ENCODE measurements at regions not wholly inside any gene's neighbourhood (a gene's known extent, or its start where the extent isn't known, plus 50 kb on each side); places are given as distances from the start of the nearest gene placed in this dataset.

DNA sequence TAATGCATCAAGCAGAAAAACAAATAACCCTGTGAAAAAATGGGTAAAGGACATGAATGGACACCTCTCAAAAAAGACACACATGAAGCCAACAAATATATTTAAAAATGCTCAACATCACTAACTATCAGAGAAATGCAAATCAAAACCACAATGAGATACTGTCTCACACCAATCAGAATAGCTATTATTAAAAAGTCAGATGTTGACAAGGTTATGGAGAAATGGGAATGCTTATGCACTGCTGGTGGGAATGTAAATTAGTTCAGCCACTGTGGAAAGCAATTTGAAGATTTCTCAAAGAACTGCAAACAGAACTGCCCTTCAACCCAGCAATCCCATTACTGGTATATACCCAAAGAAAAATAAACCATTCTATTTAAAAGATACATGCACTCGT, 86.6 kb upstream of the TNFSF4 start:
- ATAC-seq (no peak), DNase-seq (ENCODE audit: low spot score) (no peak)
- no peak overlapping the region for H3K27ac Mint-ChIP-seq
- no peaks in the 10 kb centered on the region for H3K27me3 Mint-ChIP-seq (ENCODE audit: low read depth)
- TF ChIP-seq, protein P1, sequence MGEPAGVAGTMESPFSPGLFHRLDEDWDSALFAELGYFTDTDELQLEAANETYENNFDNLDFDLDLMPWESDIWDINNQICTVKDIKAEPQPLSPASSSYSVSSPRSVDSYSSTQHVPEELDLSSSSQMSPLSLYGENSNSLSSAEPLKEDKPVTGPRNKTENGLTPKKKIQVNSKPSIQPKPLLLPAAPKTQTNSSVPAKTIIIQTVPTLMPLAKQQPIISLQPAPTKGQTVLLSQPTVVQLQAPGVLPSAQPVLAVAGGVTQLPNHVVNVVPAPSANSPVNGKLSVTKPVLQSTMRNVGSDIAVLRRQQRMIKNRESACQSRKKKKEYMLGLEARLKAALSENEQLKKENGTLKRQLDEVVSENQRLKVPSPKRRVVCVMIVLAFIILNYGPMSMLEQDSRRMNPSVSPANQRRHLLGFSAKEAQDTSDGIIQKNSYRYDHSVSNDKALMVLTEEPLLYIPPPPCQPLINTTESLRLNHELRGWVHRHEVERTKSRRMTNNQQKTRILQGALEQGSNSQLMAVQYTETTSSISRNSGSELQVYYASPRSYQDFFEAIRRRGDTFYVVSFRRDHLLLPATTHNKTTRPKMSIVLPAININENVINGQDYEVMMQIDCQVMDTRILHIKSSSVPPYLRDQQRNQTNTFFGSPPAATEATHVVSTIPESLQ (CRISPR knock-in tag; IDR thresholded peaks at IDR 0.05): no peak
- TF ChIP-seq, protein P2, sequence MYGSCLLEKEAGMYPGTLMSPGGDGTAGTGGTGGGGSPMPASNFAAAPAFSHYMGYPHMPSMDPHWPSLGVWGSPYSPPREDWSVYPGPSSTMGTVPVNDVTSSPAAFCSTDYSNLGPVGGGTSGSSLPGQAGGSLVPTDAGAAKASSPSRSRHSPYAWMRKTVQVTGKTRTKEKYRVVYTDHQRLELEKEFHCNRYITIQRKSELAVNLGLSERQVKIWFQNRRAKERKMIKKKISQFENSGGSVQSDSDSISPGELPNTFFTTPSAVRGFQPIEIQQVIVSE (CRISPR knock-in tag; IDR thresholded peaks at IDR 0.05; ENCODE audit: borderline replicate concordance): no peak
- TF ChIP-seq TCF7 (CRISPR knock-in tag; IDR thresholded peaks at IDR 0.05; ENCODE audit: low read depth) (no peak), JUN (CRISPR knock-in tag; IDR thresholded peaks at IDR 0.05) (no peak), SP1 (CRISPR knock-in tag; conservative IDR thresholded peaks at IDR 0.05) (no peak), TEAD1 (CRISPR knock-in tag; IDR thresholded peaks at IDR 0.05) (no peak), SMAD4 (CRISPR knock-in tag; IDR thresholded peaks at IDR 0.05) (no peak), NFATC4 (CRISPR knock-in tag; IDR thresholded peaks at IDR 0.05) (no peak), ZNF396 (CRISPR knock-in tag; IDR thresholded peaks at IDR 0.05; ENCODE audit: borderline replicate concordance) (no peak), CREB1 (CRISPR knock-in tag; IDR thresholded peaks at IDR 0.05) (no peak), FOXJ3 (CRISPR knock-in tag; IDR thresholded peaks at IDR 0.05; ENCODE audit: borderline replicate concordance) (no peak)
- TF ChIP-seq, protein P3, sequence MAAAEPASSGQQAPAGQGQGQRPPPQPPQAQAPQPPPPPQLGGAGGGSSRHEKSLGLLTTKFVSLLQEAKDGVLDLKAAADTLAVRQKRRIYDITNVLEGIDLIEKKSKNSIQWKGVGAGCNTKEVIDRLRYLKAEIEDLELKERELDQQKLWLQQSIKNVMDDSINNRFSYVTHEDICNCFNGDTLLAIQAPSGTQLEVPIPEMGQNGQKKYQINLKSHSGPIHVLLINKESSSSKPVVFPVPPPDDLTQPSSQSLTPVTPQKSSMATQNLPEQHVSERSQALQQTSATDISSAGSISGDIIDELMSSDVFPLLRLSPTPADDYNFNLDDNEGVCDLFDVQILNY (CRISPR knock-in tag; IDR thresholded peaks at IDR 0.05): no peak
- TF ChIP-seq, protein P4, sequence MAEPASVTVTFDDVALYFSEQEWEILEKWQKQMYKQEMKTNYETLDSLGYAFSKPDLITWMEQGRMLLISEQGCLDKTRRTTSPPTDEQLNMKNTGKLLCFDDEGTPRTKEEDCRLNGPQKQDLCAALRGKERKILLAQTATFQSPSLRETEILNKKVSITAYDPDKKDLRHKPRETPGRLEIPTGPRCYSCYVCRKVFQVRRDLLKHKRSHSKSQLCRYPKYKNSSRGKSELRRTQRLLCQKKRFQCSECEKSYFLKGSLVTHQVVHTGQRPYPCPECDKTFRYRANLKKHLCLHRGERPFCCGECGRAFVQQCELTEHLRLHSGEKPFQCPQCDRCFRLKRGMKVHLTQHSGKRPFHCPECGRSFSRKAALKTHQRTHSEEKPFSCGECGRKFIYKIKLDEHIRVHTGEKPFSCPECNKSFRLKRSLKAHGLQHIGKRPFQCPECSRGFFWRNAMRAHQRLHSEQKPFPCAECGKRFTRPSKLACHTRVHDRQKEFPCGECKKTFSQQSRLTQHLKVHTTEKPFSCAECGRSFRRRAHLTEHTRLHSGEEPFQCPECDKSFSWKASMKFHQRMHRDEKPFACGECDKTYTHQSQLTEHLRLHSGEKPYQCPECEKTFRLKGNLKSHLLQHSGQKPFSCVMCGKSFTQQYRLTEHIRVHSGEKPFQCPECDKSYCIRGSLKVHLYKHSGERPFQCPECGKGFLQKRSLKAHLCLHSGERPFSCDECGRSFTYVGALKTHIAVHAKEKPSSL (CRISPR knock-in tag; conservative IDR thresholded peaks at IDR 0.05): no peak
- peaks cover 17% of the 10 kb centered on the region for H3K4me1 Mint-ChIP-seq
- H3K9me3 Mint-ChIP-seq: no peaks in the 10 kb centered on the region
- ChIA-PET POLR2A (no interaction called here), CTCF (no interaction called here)
- H3K36me3 Mint-ChIP-seq: no peaks in the 10 kb centered on the region
- no peak overlapping the region for H3K4me3 Mint-ChIP-seq

DNA sequence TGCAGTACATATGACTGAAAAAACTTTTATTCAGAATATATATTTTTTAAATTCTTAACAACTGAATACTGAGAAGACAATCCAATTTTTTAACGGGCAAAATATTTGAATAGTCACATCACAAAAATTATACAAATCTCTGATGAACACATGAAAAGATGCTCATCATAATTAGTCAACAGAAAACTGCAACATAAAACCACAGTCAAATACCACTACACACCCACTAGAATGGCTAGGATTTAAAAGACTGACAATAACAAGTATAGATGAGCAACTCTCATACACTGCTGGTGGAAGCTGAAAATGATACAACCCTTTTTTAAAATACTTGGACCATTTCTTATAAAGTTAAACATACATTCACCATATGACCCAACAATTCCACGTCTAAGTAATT, 87.7 kb upstream of the TNFSF4 start:
- DNase-seq (ENCODE audit: low spot score) (no peak), ATAC-seq (no peak)
- H3K4me1 Mint-ChIP-seq: peaks cover 17% of the 10 kb centered on the region
- no peaks in the 10 kb centered on the region for H3K9me3 Mint-ChIP-seq
- no peaks in the 10 kb centered on the region for H3K27me3 Mint-ChIP-seq (ENCODE audit: low read depth)
- ChIA-PET POLR2A (no interaction called here), CTCF (no interaction called here)
- no peak overlapping the region for H3K27ac Mint-ChIP-seq
- no peak overlapping the region for H3K4me3 Mint-ChIP-seq
- no peaks in the 10 kb centered on the region for H3K36me3 Mint-ChIP-seq
- TF ChIP-seq, protein P5, sequence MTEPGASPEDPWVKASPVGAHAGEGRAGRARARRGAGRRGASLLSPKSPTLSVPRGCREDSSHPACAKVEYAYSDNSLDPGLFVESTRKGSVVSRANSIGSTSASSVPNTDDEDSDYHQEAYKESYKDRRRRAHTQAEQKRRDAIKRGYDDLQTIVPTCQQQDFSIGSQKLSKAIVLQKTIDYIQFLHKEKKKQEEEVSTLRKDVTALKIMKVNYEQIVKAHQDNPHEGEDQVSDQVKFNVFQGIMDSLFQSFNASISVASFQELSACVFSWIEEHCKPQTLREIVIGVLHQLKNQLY (CRISPR knock-in tag; IDR thresholded peaks at IDR 0.05): no peak
- TF ChIP-seq RORB (CRISPR knock-in tag; IDR thresholded peaks at IDR 0.05) (no peak), SOX15 (CRISPR knock-in tag; IDR thresholded peaks at IDR 0.05) (no peak), ZBTB21 (CRISPR knock-in tag; IDR thresholded peaks at IDR 0.05; ENCODE audit: borderline replicate concordance) (no peak), ETV6 (CRISPR knock-in tag; IDR thresholded peaks at IDR 0.05) (no peak), NFE2L1 (CRISPR knock-in tag; IDR thresholded peaks at IDR 0.05) (no peak), HMGA2 (CRISPR knock-in tag; IDR thresholded peaks at IDR 0.05) (no peak), MYBL2 (CRISPR knock-in tag; IDR thresholded peaks at IDR 0.05) (no peak)
- TF ChIP-seq, protein P6, sequence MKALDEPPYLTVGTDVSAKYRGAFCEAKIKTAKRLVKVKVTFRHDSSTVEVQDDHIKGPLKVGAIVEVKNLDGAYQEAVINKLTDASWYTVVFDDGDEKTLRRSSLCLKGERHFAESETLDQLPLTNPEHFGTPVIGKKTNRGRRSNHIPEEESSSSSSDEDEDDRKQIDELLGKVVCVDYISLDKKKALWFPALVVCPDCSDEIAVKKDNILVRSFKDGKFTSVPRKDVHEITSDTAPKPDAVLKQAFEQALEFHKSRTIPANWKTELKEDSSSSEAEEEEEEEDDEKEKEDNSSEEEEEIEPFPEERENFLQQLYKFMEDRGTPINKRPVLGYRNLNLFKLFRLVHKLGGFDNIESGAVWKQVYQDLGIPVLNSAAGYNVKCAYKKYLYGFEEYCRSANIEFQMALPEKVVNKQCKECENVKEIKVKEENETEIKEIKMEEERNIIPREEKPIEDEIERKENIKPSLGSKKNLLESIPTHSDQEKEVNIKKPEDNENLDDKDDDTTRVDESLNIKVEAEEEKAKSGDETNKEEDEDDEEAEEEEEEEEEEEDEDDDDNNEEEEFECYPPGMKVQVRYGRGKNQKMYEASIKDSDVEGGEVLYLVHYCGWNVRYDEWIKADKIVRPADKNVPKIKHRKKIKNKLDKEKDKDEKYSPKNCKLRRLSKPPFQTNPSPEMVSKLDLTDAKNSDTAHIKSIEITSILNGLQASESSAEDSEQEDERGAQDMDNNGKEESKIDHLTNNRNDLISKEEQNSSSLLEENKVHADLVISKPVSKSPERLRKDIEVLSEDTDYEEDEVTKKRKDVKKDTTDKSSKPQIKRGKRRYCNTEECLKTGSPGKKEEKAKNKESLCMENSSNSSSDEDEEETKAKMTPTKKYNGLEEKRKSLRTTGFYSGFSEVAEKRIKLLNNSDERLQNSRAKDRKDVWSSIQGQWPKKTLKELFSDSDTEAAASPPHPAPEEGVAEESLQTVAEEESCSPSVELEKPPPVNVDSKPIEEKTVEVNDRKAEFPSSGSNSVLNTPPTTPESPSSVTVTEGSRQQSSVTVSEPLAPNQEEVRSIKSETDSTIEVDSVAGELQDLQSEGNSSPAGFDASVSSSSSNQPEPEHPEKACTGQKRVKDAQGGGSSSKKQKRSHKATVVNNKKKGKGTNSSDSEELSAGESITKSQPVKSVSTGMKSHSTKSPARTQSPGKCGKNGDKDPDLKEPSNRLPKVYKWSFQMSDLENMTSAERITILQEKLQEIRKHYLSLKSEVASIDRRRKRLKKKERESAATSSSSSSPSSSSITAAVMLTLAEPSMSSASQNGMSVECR (CRISPR knock-in tag; IDR thresholded peaks at IDR 0.05; ENCODE audit: borderline replicate concordance): no peak
- TF ChIP-seq, protein P7, sequence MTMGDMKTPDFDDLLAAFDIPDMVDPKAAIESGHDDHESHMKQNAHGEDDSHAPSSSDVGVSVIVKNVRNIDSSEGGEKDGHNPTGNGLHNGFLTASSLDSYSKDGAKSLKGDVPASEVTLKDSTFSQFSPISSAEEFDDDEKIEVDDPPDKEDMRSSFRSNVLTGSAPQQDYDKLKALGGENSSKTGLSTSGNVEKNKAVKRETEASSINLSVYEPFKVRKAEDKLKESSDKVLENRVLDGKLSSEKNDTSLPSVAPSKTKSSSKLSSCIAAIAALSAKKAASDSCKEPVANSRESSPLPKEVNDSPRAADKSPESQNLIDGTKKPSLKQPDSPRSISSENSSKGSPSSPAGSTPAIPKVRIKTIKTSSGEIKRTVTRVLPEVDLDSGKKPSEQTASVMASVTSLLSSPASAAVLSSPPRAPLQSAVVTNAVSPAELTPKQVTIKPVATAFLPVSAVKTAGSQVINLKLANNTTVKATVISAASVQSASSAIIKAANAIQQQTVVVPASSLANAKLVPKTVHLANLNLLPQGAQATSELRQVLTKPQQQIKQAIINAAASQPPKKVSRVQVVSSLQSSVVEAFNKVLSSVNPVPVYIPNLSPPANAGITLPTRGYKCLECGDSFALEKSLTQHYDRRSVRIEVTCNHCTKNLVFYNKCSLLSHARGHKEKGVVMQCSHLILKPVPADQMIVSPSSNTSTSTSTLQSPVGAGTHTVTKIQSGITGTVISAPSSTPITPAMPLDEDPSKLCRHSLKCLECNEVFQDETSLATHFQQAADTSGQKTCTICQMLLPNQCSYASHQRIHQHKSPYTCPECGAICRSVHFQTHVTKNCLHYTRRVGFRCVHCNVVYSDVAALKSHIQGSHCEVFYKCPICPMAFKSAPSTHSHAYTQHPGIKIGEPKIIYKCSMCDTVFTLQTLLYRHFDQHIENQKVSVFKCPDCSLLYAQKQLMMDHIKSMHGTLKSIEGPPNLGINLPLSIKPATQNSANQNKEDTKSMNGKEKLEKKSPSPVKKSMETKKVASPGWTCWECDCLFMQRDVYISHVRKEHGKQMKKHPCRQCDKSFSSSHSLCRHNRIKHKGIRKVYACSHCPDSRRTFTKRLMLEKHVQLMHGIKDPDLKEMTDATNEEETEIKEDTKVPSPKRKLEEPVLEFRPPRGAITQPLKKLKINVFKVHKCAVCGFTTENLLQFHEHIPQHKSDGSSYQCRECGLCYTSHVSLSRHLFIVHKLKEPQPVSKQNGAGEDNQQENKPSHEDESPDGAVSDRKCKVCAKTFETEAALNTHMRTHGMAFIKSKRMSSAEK (CRISPR knock-in tag; IDR thresholded peaks at IDR 0.05; ENCODE audit: borderline replicate concordance): no peak

Data from WTC11 (cell line).